GM19351 (cell line): ENCODE measurements at regions not wholly inside any gene's neighbourhood (a gene's known extent, or its start where the extent isn't known, plus 50 kb on each side); places are given as distances from the start of the nearest gene placed in this dataset.

ENCODE experiments used
- ATAC-seq: cut with Tn5 transposase; IDR thresholded peaks from one replicate; pipeline ENCODE4 v1.9.1; 2021; ENCODE audit warnings: mild to moderate bottlenecking, moderate library complexity; ENCODE audit not compliant: unreplicated experiment

GRCh38 chr19:16000024-16000663, 51.3 kb downstream of the OR10H4 start:
- ATAC-seq: no peak

GRCh38 chr19:16001481-16002312, 52.9 kb downstream of the OR10H4 start:
- peak; percentile 58 for ATAC-seq

GRCh38 chr19:16002406-16003384, 53.9 kb downstream of the OR10H4 start:
- ATAC-seq: no peak

GRCh38 chr19:16003391-16003790, 54.6 kb downstream of the OR10H4 start:
- no peak for ATAC-seq

GRCh38 chr19:16005925-16006324, 57.1 kb downstream of the OR10H4 start:
- no peak for ATAC-seq

GRCh38 chr19:16012552-16012951, 63.7 kb upstream of the TPM4 start:
- no peak for ATAC-seq

- no peak for ATAC-seq
Observed at GRCh38 chr19:16013181-16013850, 63.0 kb upstream of the TPM4 start.

GRCh38 chr19:16013851-16014840, 62.1 kb upstream of the TPM4 start:
- no peak for ATAC-seq

GRCh38 chr19:16014923-16015804, 61.1 kb upstream of the TPM4 start:
- no peak for ATAC-seq

- ATAC-seq: no peak
Observed at GRCh38 chr19:16015805-16016173, 60.5 kb upstream of the TPM4 start.

GRCh38 chr19:16016226-16017137, 59.8 kb upstream of the TPM4 start:
- ATAC-seq: no peak

GRCh38 chr19:16017138-16017490, 59.2 kb upstream of the TPM4 start:
- ATAC-seq: no peak

- ATAC-seq: no peak
Observed at GRCh38 chr19:16018106-16018755, 58.1 kb upstream of the TPM4 start.

- no peak for ATAC-seq
Observed at GRCh38 chr19:16018801-16019551, 57.3 kb upstream of the TPM4 start.

- ATAC-seq: no peak
Observed at GRCh38 chr19:16019691-16020448, 56.4 kb upstream of the TPM4 start.

- no peak for ATAC-seq
Observed at GRCh38 chr19:16021796-16022195, 54.5 kb upstream of the TPM4 start.
